ENCODE measurements at regions not wholly inside any gene's neighbourhood (a gene's known extent, or its start where the extent isn't known, plus 50 kb on each side); places are given as distances from the start of the nearest gene placed in this dataset.

DNA sequence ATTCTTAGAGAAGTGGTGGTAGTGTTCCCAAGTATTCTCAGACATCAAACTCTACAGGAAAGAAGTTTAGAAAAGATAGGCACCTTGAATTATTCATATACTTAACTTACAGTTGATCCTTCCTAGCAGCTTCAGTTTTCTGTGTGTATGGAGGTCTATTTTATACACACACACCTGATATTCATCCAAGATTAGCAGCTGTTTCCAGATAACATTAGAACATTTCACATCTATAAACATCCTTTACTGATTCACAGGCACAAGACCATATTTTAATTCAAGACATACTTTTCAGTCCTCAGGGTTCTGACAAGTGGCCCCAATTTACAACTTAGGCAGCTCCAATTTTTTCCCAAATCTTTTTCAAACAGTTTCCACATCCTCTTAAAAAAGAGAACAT, 287.8 kb upstream of the USP25 start:
- Histone ChIP-seq H3K4me3 (ENCODE audit: low read length) (no peak overlapping the region), H3K27me3 (ENCODE audit: control insufficient read depth, insufficient read depth, low read length) (no peaks in the 10 kb centered on the region), H3K9me3 (ENCODE audit: control insufficient read depth, insufficient read depth, low read length) (no peaks in the 10 kb centered on the region), H3K36me3 (ENCODE audit: control insufficient read depth, insufficient read depth, low read length) (no peaks in the 10 kb centered on the region), H3K27ac (ENCODE audit: low read length) (no peak overlapping the region), H3K4me1 (ENCODE audit: control insufficient read depth, insufficient read depth, low read length) (no peaks in the 10 kb centered on the region)
- no peak overlapping the region for H3K27ac Mint-ChIP-seq
- no peaks in the 10 kb centered on the region for H3K9me3 Mint-ChIP-seq
- H3K36me3 Mint-ChIP-seq, result no peaks in the 10 kb centered on the region
- no peak for ATAC-seq
- DNase-seq, result no peak
- H3K4me3 Mint-ChIP-seq, result no peak overlapping the region
- TF ChIP-seq CTCF (IDR thresholded peaks at IDR 0.05), result no peak
- intact Hi-C loops (cut with micrococcal nuclease), result no loop called here
- no peaks in the 10 kb centered on the region for H3K4me1 Mint-ChIP-seq
- no peaks in the 10 kb centered on the region for H3K27me3 Mint-ChIP-seq (ENCODE audit: low read depth in 2 of 2)

GRCh38 chr21:15442743-15443469, 286.9 kb upstream of the USP25 start:
- no peaks in the 10 kb centered on the region for H3K4me1 Mint-ChIP-seq
- H3K27ac ChIP-seq (ENCODE audit: low read length), result no peak overlapping the region
- H3K4me3 ChIP-seq (ENCODE audit: low read length), result no peak overlapping the region
- TF ChIP-seq CTCF (IDR thresholded peaks at IDR 0.05), result no peak
- H3K36me3 Mint-ChIP-seq, result no peaks in the 10 kb centered on the region
- H3K9me3 ChIP-seq (ENCODE audit: control insufficient read depth, insufficient read depth, low read length), result no peaks in the 10 kb centered on the region
- DNase-seq, result no peak
- intact Hi-C loops (cut with micrococcal nuclease), result no loop called here
- no peak overlapping the region for H3K27ac Mint-ChIP-seq
- no peaks in the 10 kb centered on the region for H3K9me3 Mint-ChIP-seq
- ATAC-seq, result no peak
- no peak overlapping the region for H3K4me3 Mint-ChIP-seq
- H3K27me3 Mint-ChIP-seq (ENCODE audit: low read depth in 2 of 2), result no peaks in the 10 kb centered on the region
- H3K4me1 ChIP-seq (ENCODE audit: control insufficient read depth, insufficient read depth, low read length), result no peaks in the 10 kb centered on the region
- WGBS (ENCODE audit: insufficient coverage), result 72% methylated on average over 5 of the region's 6 CpGs
- H3K27me3 ChIP-seq (ENCODE audit: control insufficient read depth, insufficient read depth, low read length), result no peaks in the 10 kb centered on the region
- H3K36me3 ChIP-seq (ENCODE audit: control insufficient read depth, insufficient read depth, low read length), result no peaks in the 10 kb centered on the region

- Histone ChIP-seq H3K4me3 (ENCODE audit: low read length) (no peak overlapping the region), H3K27me3 (ENCODE audit: control insufficient read depth, insufficient read depth, low read length) (no peaks in the 10 kb centered on the region), H3K4me1 (ENCODE audit: control insufficient read depth, insufficient read depth, low read length) (no peaks in the 10 kb centered on the region), H3K36me3 (ENCODE audit: control insufficient read depth, insufficient read depth, low read length) (no peaks in the 10 kb centered on the region), H3K9me3 (ENCODE audit: control insufficient read depth, insufficient read depth, low read length) (no peaks in the 10 kb centered on the region), H3K27ac (ENCODE audit: low read length) (no peak overlapping the region)
- Mint-ChIP-seq H3K27ac (no peak overlapping the region), H3K4me1 (no peaks in the 10 kb centered on the region), H3K4me3 (no peak overlapping the region), H3K27me3 (ENCODE audit: low read depth in 2 of 2) (no peaks in the 10 kb centered on the region), H3K9me3 (no peaks in the 10 kb centered on the region), H3K36me3 (no peaks in the 10 kb centered on the region)
- DNase-seq (no peak), ATAC-seq (no peak)
- intact Hi-C loops (cut with micrococcal nuclease), result no loop called here
- WGBS (ENCODE audit: insufficient coverage), result no CpG with 5 or more reads among the region's 2 CpGs
- no peak for TF ChIP-seq CTCF (IDR thresholded peaks at IDR 0.05)
Measured at GRCh38 chr21:15443740-15444117, 286.1 kb upstream of the USP25 start.
